ENCODE measurements at regions not wholly inside any gene's neighbourhood (a gene's known extent, or its start where the extent isn't known, plus 50 kb on each side); places are given as distances from the start of the nearest gene placed in this dataset.

DNA sequence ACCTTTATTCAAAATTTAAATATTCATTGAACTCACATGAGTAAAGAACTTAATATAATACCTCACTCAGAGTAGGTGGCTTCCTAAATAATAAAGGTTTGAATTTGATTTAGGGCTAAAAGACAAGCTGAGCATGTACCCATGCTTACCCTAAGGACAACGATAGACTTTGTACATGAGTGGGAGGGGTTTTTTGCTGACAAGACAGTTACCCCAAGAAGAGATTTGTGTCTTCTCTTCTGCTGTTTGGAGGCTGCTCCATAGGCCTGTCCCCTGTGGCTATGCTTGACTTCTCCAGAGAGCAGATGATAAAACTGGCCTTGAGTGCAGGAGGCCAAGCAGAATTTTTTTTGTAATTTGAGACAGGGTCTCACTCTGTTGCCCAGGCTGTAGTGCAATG is 383.9 kb downstream of the TMEM182 start:
- TF ChIP-seq, protein P1, sequence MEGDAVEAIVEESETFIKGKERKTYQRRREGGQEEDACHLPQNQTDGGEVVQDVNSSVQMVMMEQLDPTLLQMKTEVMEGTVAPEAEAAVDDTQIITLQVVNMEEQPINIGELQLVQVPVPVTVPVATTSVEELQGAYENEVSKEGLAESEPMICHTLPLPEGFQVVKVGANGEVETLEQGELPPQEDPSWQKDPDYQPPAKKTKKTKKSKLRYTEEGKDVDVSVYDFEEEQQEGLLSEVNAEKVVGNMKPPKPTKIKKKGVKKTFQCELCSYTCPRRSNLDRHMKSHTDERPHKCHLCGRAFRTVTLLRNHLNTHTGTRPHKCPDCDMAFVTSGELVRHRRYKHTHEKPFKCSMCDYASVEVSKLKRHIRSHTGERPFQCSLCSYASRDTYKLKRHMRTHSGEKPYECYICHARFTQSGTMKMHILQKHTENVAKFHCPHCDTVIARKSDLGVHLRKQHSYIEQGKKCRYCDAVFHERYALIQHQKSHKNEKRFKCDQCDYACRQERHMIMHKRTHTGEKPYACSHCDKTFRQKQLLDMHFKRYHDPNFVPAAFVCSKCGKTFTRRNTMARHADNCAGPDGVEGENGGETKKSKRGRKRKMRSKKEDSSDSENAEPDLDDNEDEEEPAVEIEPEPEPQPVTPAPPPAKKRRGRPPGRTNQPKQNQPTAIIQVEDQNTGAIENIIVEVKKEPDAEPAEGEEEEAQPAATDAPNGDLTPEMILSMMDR (IDR thresholded peaks at IDR 0.05 in 8 of 11, conservative IDR thresholded peaks at IDR 0.05 in 3 of 11): no peak
- TF ChIP-seq POLR2A (IDR thresholded peaks at IDR 0.05): no peak
